PC-3 (cell line): ENCODE measurements at regions not wholly inside any gene's neighbourhood (a gene's known extent, or its start where the extent isn't known, plus 50 kb on each side); places are given as distances from the start of the nearest gene placed in this dataset.

Source experiments
- EZH2 ChIP-seq: fragments of 300-600 bp; sonication (generic); IDR thresholded peaks from one replicate; pipeline ENCODE4 v1.6.1; 2017; ENCODE audit warnings: antibody characterized with exemption, mild to moderate bottlenecking, low read length; ENCODE audit not compliant: unreplicated experiment
- TF ChIP-seq, protein P1 (sequence below): fragments of 300-600 bp; sonication (generic); conservative IDR thresholded peaks from 2 replicates; pipeline ENCODE4 v1.5.1; 2017; ENCODE audit warnings: antibody characterized with exemption, low read depth, mild to moderate bottlenecking, low read length

DNA sequence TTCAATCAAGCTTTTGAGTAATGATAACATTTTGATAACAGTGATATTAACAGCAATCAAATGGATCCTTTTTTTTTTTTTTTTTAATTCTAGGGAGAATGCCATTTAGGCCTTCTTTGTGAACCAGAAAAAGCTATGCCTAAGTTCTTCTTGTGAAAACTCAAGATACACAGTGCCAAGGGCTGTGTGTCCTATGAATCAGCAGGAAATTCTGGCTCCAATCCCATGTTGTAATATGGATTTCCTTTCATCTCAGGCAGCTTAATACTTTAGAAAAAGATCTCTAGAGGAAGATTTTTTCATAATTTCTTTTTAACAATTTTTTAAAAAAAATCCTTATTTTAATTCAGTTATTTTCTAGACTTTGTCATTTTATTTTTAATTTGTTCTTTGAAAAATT lies 96.1 kb downstream of the NUDT12 start:
- TF ChIP-seq, protein P1, sequence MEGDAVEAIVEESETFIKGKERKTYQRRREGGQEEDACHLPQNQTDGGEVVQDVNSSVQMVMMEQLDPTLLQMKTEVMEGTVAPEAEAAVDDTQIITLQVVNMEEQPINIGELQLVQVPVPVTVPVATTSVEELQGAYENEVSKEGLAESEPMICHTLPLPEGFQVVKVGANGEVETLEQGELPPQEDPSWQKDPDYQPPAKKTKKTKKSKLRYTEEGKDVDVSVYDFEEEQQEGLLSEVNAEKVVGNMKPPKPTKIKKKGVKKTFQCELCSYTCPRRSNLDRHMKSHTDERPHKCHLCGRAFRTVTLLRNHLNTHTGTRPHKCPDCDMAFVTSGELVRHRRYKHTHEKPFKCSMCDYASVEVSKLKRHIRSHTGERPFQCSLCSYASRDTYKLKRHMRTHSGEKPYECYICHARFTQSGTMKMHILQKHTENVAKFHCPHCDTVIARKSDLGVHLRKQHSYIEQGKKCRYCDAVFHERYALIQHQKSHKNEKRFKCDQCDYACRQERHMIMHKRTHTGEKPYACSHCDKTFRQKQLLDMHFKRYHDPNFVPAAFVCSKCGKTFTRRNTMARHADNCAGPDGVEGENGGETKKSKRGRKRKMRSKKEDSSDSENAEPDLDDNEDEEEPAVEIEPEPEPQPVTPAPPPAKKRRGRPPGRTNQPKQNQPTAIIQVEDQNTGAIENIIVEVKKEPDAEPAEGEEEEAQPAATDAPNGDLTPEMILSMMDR = no peak
- TF ChIP-seq EZH2 = no peak
